ENCODE measurements at regions not wholly inside any gene's neighbourhood (a gene's known extent, or its start where the extent isn't known, plus 50 kb on each side); places are given as distances from the start of the nearest gene placed in this dataset.

- TF ChIP-seq JUNB (IDR thresholded peaks at IDR 0.05) (no peak), MXI1 (IDR thresholded peaks at IDR 0.05; ENCODE audit: low read depth, low read length) (no peak), ZNF592 (IDR thresholded peaks at IDR 0.05) (no peak), FOS (IDR thresholded peaks at IDR 0.05; ENCODE audit: borderline replicate concordance, extremely low read depth, insufficient read length) (no peak), BHLHE40 (IDR thresholded peaks at IDR 0.05; ENCODE audit: borderline replicate concordance in 1 of 2, low read depth in 2 of 2, low read length in 1 of 2) (no peak), TBL1XR1 (IDR thresholded peaks at IDR 0.05; ENCODE audit: low read depth, low read length) (no peak), GABPA (IDR thresholded peaks at IDR 0.05; ENCODE audit: low read depth) (no peak), MAX (IDR thresholded peaks at IDR 0.05; ENCODE audit: low read depth, low read length) (no peak), RELA (IDR thresholded peaks at IDR 0.05; ENCODE audit: borderline replicate concordance, partially characterized antibody) (no peak), POLR2AphosphoS5 (IDR thresholded peaks at IDR 0.05; ENCODE audit: low read length) (no peak)
Observed at GRCh38 chr1:88063605-88064004, 620.5 kb upstream of the PKN2 start.

Measured in GM12878 (cell line).